ENCODE measurements at regions not wholly inside any gene's neighbourhood (a gene's known extent, or its start where the extent isn't known, plus 50 kb on each side); places are given as distances from the start of the nearest gene placed in this dataset.

DNA sequence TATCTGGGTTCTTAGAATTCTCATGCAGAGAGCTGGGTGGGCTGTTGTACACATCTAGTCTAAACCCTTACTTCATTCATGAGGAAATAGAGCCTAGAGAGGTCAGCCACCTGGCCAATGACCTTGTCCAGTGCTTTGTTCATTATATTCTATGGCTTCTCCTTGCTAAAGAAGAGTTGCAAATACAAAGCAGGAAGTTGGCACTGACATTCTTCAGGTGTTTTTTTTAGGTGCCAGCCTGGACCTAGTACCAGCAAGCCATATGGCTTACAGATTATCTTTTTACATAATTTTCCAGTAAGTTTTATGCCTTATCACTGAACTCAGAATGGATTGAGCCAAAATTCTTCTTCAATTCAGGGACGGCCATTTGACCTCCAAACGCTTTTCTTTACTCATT, 54.7 kb upstream of the PGM2 start:
- DNase-seq: no peak
- Histone ChIP-seq H3K79me1 (ENCODE audit: low read length) (no peaks in the 10 kb centered on the region), H3K18ac (ENCODE audit: low read length) (no peak overlapping the region), H3K79me2 (ENCODE audit: control insufficient read depth, insufficient read depth, low read length) (no peaks in the 10 kb centered on the region), H2AK5ac (ENCODE audit: low read length) (no peak overlapping the region), H3K4ac (ENCODE audit: low read depth, low read length) (no peak overlapping the region), H3K23ac (ENCODE audit: low read length) (no peak overlapping the region), H3K27me3 (ENCODE audit: insufficient read depth, low read length, poor library complexity) (no peaks in the 10 kb centered on the region), H2BK15ac (replicated peaks; ENCODE audit: low read depth) (no peak overlapping the region), H3K4me1 (ENCODE audit: control insufficient read depth, low read depth, low read length) (no peaks in the 10 kb centered on the region), H3K4me2 (ENCODE audit: low read length) (no peak overlapping the region), H3K36me3 (ENCODE audit: control insufficient read depth, insufficient read depth, low read length) (no peaks in the 10 kb centered on the region), H2BK5ac (ENCODE audit: low read length) (no peak overlapping the region), H3K56ac (ENCODE audit: low read length) (no peak overlapping the region), H3K27ac (ENCODE audit: low read depth, low read length) (no peak overlapping the region), H4K8ac (ENCODE audit: low read depth, low read length) (no peak overlapping the region), H3K4me3 (ENCODE audit: low read length) (no peak overlapping the region), H4K5ac (ENCODE audit: low read length) (no peak overlapping the region), H2BK120ac (ENCODE audit: low read depth, low read length) (no peak overlapping the region), H3K9ac (ENCODE audit: low read length) (no peak overlapping the region)
- no CpG with 5 or more reads among the region's 2 CpGs for whole genome bisulfite sequencing (ENCODE audit: extremely low coverage, insufficient coverage, low lambda C conversion rate)

DNA sequence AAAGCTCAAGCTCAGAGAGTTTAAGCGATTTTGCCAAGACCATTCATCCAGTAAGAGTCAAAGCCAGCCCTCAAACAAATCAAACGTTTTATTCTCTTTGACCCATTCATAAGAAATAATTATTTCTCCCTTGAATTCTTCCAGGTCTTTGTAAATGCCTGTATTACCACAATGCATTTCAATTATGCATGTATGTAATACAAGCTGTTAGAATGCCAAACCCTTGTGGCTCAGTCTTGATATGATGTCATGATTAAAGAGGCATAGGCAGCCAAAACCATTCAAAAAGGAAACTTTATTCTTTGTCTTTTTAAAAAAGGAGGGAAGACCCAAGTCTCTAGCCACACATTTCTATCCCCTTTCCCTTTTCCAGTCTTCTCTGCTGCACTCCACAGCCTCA, 56.5 kb upstream of the PGM2 start:
- no peak overlapping the region for H4K5ac ChIP-seq (ENCODE audit: low read length)
- no peak overlapping the region for H2BK120ac ChIP-seq (ENCODE audit: low read depth, low read length)
- H3K4me1 ChIP-seq (ENCODE audit: control insufficient read depth, low read depth, low read length): no peaks in the 10 kb centered on the region
- WGBS (ENCODE audit: extremely low coverage, insufficient coverage, low lambda C conversion rate): no CpG with 5 or more reads among the region's 2 CpGs
- H3K23ac ChIP-seq (ENCODE audit: low read length): no peak overlapping the region
- H3K18ac ChIP-seq (ENCODE audit: low read length): no peak overlapping the region
- H2AK5ac ChIP-seq (ENCODE audit: low read length): no peak overlapping the region
- DNase-seq: no peak
- no peak overlapping the region for H4K8ac ChIP-seq (ENCODE audit: low read depth, low read length)
- H3K9ac ChIP-seq (ENCODE audit: low read length): no peak overlapping the region
- H3K56ac ChIP-seq (ENCODE audit: low read length): no peak overlapping the region
- no peaks in the 10 kb centered on the region for H3K79me2 ChIP-seq (ENCODE audit: control insufficient read depth, insufficient read depth, low read length)
- no peak overlapping the region for H3K27ac ChIP-seq (ENCODE audit: low read depth, low read length)
- H3K79me1 ChIP-seq (ENCODE audit: low read length): no peaks in the 10 kb centered on the region
- H3K4me3 ChIP-seq (ENCODE audit: low read length): no peak overlapping the region
- no peak overlapping the region for H2BK15ac ChIP-seq (replicated peaks; ENCODE audit: low read depth)
- H3K36me3 ChIP-seq (ENCODE audit: control insufficient read depth, insufficient read depth, low read length): no peaks in the 10 kb centered on the region
- no peak overlapping the region for H3K4ac ChIP-seq (ENCODE audit: low read depth, low read length)
- no peak overlapping the region for H2BK5ac ChIP-seq (ENCODE audit: low read length)
- no peak overlapping the region for H3K4me2 ChIP-seq (ENCODE audit: low read length)
- H3K27me3 ChIP-seq (ENCODE audit: insufficient read depth, low read length, poor library complexity): no peaks in the 10 kb centered on the region

- Histone ChIP-seq H3K23ac (ENCODE audit: low read length) (no peak overlapping the region), H3K4ac (ENCODE audit: low read depth, low read length) (no peak overlapping the region), H4K8ac (ENCODE audit: low read depth, low read length) (no peak overlapping the region), H3K4me3 (ENCODE audit: low read length) (no peak overlapping the region), H3K79me1 (ENCODE audit: low read length) (no peaks in the 10 kb centered on the region), H3K36me3 (ENCODE audit: control insufficient read depth, insufficient read depth, low read length) (no peaks in the 10 kb centered on the region), H2AK5ac (ENCODE audit: low read length) (no peak overlapping the region), H3K9ac (ENCODE audit: low read length) (no peak overlapping the region), H2BK5ac (ENCODE audit: low read length) (no peak overlapping the region), H3K4me2 (ENCODE audit: low read length) (no peak overlapping the region), H3K18ac (ENCODE audit: low read length) (no peak overlapping the region), H2BK120ac (ENCODE audit: low read depth, low read length) (no peak overlapping the region), H3K79me2 (ENCODE audit: control insufficient read depth, insufficient read depth, low read length) (no peaks in the 10 kb centered on the region), H2BK15ac (replicated peaks; ENCODE audit: low read depth) (no peak overlapping the region), H3K56ac (ENCODE audit: low read length) (no peak overlapping the region), H3K4me1 (ENCODE audit: control insufficient read depth, low read depth, low read length) (no peaks in the 10 kb centered on the region), H4K5ac (ENCODE audit: low read length) (no peak overlapping the region), H3K27ac (ENCODE audit: low read depth, low read length) (no peak overlapping the region), H3K27me3 (ENCODE audit: insufficient read depth, low read length, poor library complexity) (no peaks in the 10 kb centered on the region)
- WGBS (ENCODE audit: extremely low coverage, insufficient coverage, low lambda C conversion rate): no CpG with 5 or more reads among the region's 4 CpGs
- no peak for DNase-seq
Measured at GRCh38 chr4:37769391-37769989, 57.0 kb upstream of the PGM2 start.

GRCh38 chr4:37767546-37767945, 58.9 kb upstream of the PGM2 start:
- Histone ChIP-seq H3K18ac (ENCODE audit: low read length) (no peak overlapping the region), H4K5ac (ENCODE audit: low read length) (no peak overlapping the region)
- DNase-seq: no peak

GRCh38 chr4:37767019-37767418, 59.5 kb upstream of the PGM2 start:
- Histone ChIP-seq H3K18ac (ENCODE audit: low read length) (no peak overlapping the region), H4K8ac (ENCODE audit: low read depth, low read length) (no peak overlapping the region), H3K4me2 (ENCODE audit: low read length) (no peak overlapping the region), H3K9ac (ENCODE audit: low read length) (no peak overlapping the region), H3K27me3 (ENCODE audit: insufficient read depth, low read length, poor library complexity) (no peaks in the 10 kb centered on the region), H3K79me2 (ENCODE audit: control insufficient read depth, insufficient read depth, low read length) (no peaks in the 10 kb centered on the region), H4K5ac (ENCODE audit: low read length) (no peak overlapping the region), H2BK5ac (ENCODE audit: low read length) (no peak overlapping the region), H3K4ac (ENCODE audit: low read depth, low read length) (no peak overlapping the region), H3K56ac (ENCODE audit: low read length) (no peak overlapping the region), H3K27ac (ENCODE audit: low read depth, low read length) (no peak overlapping the region), H2AK5ac (ENCODE audit: low read length) (no peak overlapping the region), H3K4me1 (ENCODE audit: control insufficient read depth, low read depth, low read length) (no peaks in the 10 kb centered on the region), H3K23ac (ENCODE audit: low read length) (no peak overlapping the region), H3K79me1 (ENCODE audit: low read length) (no peaks in the 10 kb centered on the region), H2BK15ac (replicated peaks; ENCODE audit: low read depth) (no peak overlapping the region), H2BK120ac (ENCODE audit: low read depth, low read length) (no peak overlapping the region), H3K36me3 (ENCODE audit: control insufficient read depth, insufficient read depth, low read length) (no peaks in the 10 kb centered on the region), H3K4me3 (ENCODE audit: low read length) (no peak overlapping the region)
- no CpG with 5 or more reads among the region's 2 CpGs for WGBS (ENCODE audit: extremely low coverage, insufficient coverage, low lambda C conversion rate)
- no peak for DNase-seq

More at GRCh38 chr4:37767546-37767945, 58.9 kb upstream of the PGM2 start:
- no peak overlapping the region for H3K56ac ChIP-seq (ENCODE audit: low read length)
- no peak overlapping the region for H3K4me3 ChIP-seq (ENCODE audit: low read length)
- no peak overlapping the region for H2BK5ac ChIP-seq (ENCODE audit: low read length)
- no peaks in the 10 kb centered on the region for H3K79me2 ChIP-seq (ENCODE audit: control insufficient read depth, insufficient read depth, low read length)
- H2AK5ac ChIP-seq (ENCODE audit: low read length): no peak overlapping the region
- no peaks in the 10 kb centered on the region for H3K27me3 ChIP-seq (ENCODE audit: insufficient read depth, low read length, poor library complexity)
- no peak overlapping the region for H3K27ac ChIP-seq (ENCODE audit: low read depth, low read length)
- H2BK15ac ChIP-seq (replicated peaks; ENCODE audit: low read depth): no peak overlapping the region
- H3K79me1 ChIP-seq (ENCODE audit: low read length): no peaks in the 10 kb centered on the region
- H3K9ac ChIP-seq (ENCODE audit: low read length): no peak overlapping the region
- no peaks in the 10 kb centered on the region for H3K4me1 ChIP-seq (ENCODE audit: control insufficient read depth, low read depth, low read length)
- H3K36me3 ChIP-seq (ENCODE audit: control insufficient read depth, insufficient read depth, low read length): no peaks in the 10 kb centered on the region
- WGBS (ENCODE audit: extremely low coverage, insufficient coverage, low lambda C conversion rate): no CpG with 5 or more reads among the region's 5 CpGs
- H3K4me2 ChIP-seq (ENCODE audit: low read length): no peak overlapping the region
- no peak overlapping the region for H2BK120ac ChIP-seq (ENCODE audit: low read depth, low read length)
- no peak overlapping the region for H3K23ac ChIP-seq (ENCODE audit: low read length)
- H3K4ac ChIP-seq (ENCODE audit: low read depth, low read length): no peak overlapping the region
- no peak overlapping the region for H4K8ac ChIP-seq (ENCODE audit: low read depth, low read length)

DNA sequence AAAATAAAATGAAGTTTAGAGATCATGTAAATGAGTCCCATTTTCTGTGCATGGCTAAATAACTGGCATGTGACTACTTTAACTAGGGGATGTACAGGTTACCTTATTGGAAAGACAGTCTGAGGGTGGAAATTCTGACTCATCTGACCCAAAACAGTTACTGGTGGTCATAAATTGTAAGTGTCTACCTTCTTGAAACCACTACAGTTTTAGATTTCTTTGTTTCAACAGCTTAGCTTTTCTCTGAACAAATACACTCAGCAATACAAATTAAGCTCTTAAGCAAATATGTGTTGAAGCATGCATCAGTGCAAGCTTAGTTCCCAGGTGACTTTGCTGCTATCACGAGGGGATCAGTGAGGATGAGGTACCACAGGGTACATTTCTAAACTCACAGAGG, 60.7 kb upstream of the PGM2 start:
- no peak overlapping the region for H3K23ac ChIP-seq (ENCODE audit: low read length)
- H3K36me3 ChIP-seq (ENCODE audit: control insufficient read depth, insufficient read depth, low read length): no peaks in the 10 kb centered on the region
- no peak overlapping the region for H4K8ac ChIP-seq (ENCODE audit: low read depth, low read length)
- no peak overlapping the region for H3K4me3 ChIP-seq (ENCODE audit: low read length)
- no peak overlapping the region for H3K18ac ChIP-seq (ENCODE audit: low read length)
- H3K9ac ChIP-seq (ENCODE audit: low read length): no peak overlapping the region
- H3K4me1 ChIP-seq (ENCODE audit: control insufficient read depth, low read depth, low read length): no peaks in the 10 kb centered on the region
- H2BK120ac ChIP-seq (ENCODE audit: low read depth, low read length): no peak overlapping the region
- no CpG with 5 or more reads among the region's 1 CpG for WGBS (ENCODE audit: extremely low coverage, insufficient coverage, low lambda C conversion rate)
- H3K79me1 ChIP-seq (ENCODE audit: low read length): no peaks in the 10 kb centered on the region
- no peaks in the 10 kb centered on the region for H3K27me3 ChIP-seq (ENCODE audit: insufficient read depth, low read length, poor library complexity)
- no peak overlapping the region for H3K4me2 ChIP-seq (ENCODE audit: low read length)
- H2BK5ac ChIP-seq (ENCODE audit: low read length): no peak overlapping the region
- no peaks in the 10 kb centered on the region for H3K79me2 ChIP-seq (ENCODE audit: control insufficient read depth, insufficient read depth, low read length)
- no peak for DNase-seq
- no peak overlapping the region for H3K27ac ChIP-seq (ENCODE audit: low read depth, low read length)
- no peak overlapping the region for H2AK5ac ChIP-seq (ENCODE audit: low read length)
- H3K56ac ChIP-seq (ENCODE audit: low read length): no peak overlapping the region
- no peak overlapping the region for H3K4ac ChIP-seq (ENCODE audit: low read depth, low read length)
- H2BK15ac ChIP-seq (replicated peaks; ENCODE audit: low read depth): no peak overlapping the region
- H4K5ac ChIP-seq (ENCODE audit: low read length): no peak overlapping the region
